Activated CD4-positive, alpha-beta T cell treated with anti-CD3 and anti-CD28 coated beads, Interleukin-2, amount 10 ng/mL, durations not matched to agents 24 days and 14 days (primary cell): ENCODE measurements at regions not wholly inside any gene's neighbourhood (a gene's known extent, or its start where the extent isn't known, plus 50 kb on each side); places are given as distances from the start of the nearest gene placed in this dataset.

Experiments
- DNase-seq: peaks from one replicate; pipeline ENCODE4 v3.0.0; 2022
- H3K27ac Mint-ChIP-seq: one replicate; pipeline ENCODE4 v1.8.0; 2022; ENCODE audit warnings: mild to moderate bottlenecking, mixed read lengths
- H3K27me3 Mint-ChIP-seq: one replicate; pipeline ENCODE4 v1.8.0; 2022; ENCODE audit warnings: mixed read lengths
- H3K36me3 Mint-ChIP-seq: one replicate; pipeline ENCODE4 v1.8.0; 2022; ENCODE audit warnings: low read depth, mild to moderate bottlenecking, mixed read lengths
- H3K4me1 Mint-ChIP-seq: one replicate; pipeline ENCODE4 v1.8.0; 2021; ENCODE audit warnings: mixed read lengths
- H3K4me3 Mint-ChIP-seq: one replicate; pipeline ENCODE4 v1.8.0; 2022; ENCODE audit warnings: mild to moderate bottlenecking, moderate library complexity, mixed read lengths
- H3K9me3 Mint-ChIP-seq: one replicate; pipeline ENCODE4 v1.8.0; 2021; ENCODE audit warnings: mixed read lengths
- intact Hi-C: fragments of 100-400 bp; cut with micrococcal nuclease; formaldehyde crosslinking; loops from one replicate; pipeline ENCODE4 v1.15.1; 2023

DNA sequence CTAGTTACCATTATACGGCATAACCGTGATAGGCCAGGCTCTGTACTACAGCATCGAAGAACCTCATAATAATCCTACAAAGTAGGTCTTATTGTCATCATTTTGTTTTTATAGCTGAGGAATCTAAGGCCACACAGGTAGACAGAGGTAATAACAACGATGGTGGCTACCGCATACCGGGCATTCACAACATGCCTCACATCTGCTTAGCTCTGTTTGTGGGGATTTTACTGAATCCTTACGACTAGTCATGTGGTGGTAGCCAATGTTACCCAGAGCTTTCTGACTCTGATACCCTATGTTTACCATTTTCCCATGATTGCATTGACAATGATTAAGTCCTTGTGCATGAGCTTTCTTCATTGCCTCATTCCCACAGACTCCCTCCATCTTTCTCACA, 269.4 kb downstream of the TCF7L2 start:
- no peak overlapping the region for H3K27ac Mint-ChIP-seq
- H3K4me1 Mint-ChIP-seq = no peaks in the 10 kb centered on the region
- no peaks in the 10 kb centered on the region for H3K9me3 Mint-ChIP-seq
- H3K27me3 Mint-ChIP-seq = peaks cover 28% of the 10 kb centered on the region
- no peak for DNase-seq
- intact Hi-C loops = no loop called here
- peaks cover 1% of the 10 kb centered on the region for H3K36me3 Mint-ChIP-seq
- no peak overlapping the region for H3K4me3 Mint-ChIP-seq

DNA sequence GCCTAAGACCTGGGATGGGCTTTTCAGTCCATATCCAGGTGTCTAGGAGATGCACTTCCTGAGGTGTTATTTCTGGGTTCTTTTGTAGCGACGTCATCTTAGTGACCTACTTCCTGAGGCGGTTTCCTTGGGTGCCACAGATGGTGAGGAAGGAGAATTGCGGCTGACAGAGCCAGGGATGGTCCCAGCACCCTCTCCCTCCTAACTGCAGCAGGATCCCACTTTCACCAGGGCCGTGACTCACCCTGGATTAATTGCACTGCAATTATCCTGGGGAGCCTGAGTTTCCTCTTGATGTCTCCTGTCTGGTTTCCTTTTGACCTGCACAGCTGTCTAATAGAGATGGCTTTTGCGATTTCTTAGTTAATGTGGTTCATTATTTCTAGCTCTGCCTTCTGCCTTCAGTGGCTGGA, 271.7 kb downstream of the TCF7L2 start:
- H3K27ac Mint-ChIP-seq = no peak overlapping the region
- peaks cover 29% of the 10 kb centered on the region for H3K27me3 Mint-ChIP-seq
- intact Hi-C loops = no loop called here
- peaks cover 1% of the 10 kb centered on the region for H3K36me3 Mint-ChIP-seq
- no peak overlapping the region for H3K4me3 Mint-ChIP-seq
- no peaks in the 10 kb centered on the region for H3K9me3 Mint-ChIP-seq
- H3K4me1 Mint-ChIP-seq = peaks cover 7% of the 10 kb centered on the region
- DNase-seq = peak; percentile 42

DNA sequence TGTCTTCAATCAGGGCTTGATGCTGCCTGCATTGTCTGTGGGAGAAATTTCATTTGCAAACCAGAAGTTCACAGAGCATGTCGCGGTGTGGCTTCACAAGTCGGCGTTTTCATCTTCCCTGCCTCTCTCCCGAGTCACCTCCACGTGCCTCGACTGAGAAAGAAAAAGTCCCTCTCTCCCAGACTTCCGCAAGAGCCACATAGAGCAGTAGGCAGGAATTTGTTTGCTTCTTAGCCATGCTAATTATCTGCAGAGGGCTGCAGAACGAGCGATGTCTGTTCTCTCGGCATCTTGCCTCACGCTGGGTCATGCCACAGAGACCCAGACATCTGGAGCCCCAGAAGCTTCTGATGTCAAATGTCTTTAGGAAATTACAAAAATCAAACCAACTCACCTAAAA, 272.2 kb downstream of the TCF7L2 start:
- Mint-ChIP-seq H3K36me3 (peaks cover 1% of the 10 kb centered on the region), H3K4me1 (peaks cover 7% of the 10 kb centered on the region), H3K9me3 (no peaks in the 10 kb centered on the region), H3K27ac (no peak overlapping the region), H3K27me3 (peaks cover 29% of the 10 kb centered on the region), H3K4me3 (no peak overlapping the region)
- no peak for DNase-seq
- intact Hi-C loops = no loop called here

- H3K27ac Mint-ChIP-seq = no peak overlapping the region
- intact Hi-C loops = no loop called here
- H3K36me3 Mint-ChIP-seq = peaks cover 1% of the 10 kb centered on the region
- H3K4me1 Mint-ChIP-seq = peaks cover 7% of the 10 kb centered on the region
- no peak overlapping the region for H3K4me3 Mint-ChIP-seq
- H3K9me3 Mint-ChIP-seq = no peaks in the 10 kb centered on the region
- H3K27me3 Mint-ChIP-seq = peaks cover 26% of the 10 kb centered on the region
- DNase-seq = no peak
Observed at GRCh38 chr10:113225364-113225763, 275.3 kb downstream of the TCF7L2 start.

- Mint-ChIP-seq H3K36me3 (peaks cover 1% of the 10 kb centered on the region), H3K27me3 (peaks cover 26% of the 10 kb centered on the region), H3K4me1 (peaks cover 7% of the 10 kb centered on the region), H3K4me3 (no peak overlapping the region), H3K27ac (no peak overlapping the region), H3K9me3 (no peaks in the 10 kb centered on the region)
- DNase-seq = no peak
- intact Hi-C loops = no loop called here
Observed at GRCh38 chr10:113225903-113226302, 275.9 kb downstream of the TCF7L2 start.

DNA sequence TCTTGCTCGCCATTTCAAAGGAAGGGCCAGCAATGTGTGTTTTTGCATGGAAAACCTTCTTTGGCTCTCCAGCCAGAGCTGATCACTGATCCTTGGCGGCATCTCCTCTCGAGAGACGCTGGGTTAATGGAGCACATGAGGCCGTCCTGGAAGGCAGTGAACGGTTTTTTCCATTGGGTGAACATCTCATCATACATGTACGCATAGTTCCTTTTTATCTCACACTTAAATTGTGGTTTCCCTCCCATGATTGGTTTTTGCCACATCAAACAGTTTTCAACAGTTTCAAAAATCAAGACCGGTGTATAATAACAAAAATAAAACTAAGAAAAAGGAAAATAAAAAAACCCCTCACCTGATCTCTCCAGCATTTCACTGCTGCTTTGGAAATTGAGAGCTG, 276.4 kb downstream of the TCF7L2 start:
- peaks cover 26% of the 10 kb centered on the region for H3K27me3 Mint-ChIP-seq
- H3K9me3 Mint-ChIP-seq = no peaks in the 10 kb centered on the region
- H3K27ac Mint-ChIP-seq = no peak overlapping the region
- peaks cover 7% of the 10 kb centered on the region for H3K4me1 Mint-ChIP-seq
- no peak for DNase-seq
- no peak overlapping the region for H3K4me3 Mint-ChIP-seq
- peaks cover 1% of the 10 kb centered on the region for H3K36me3 Mint-ChIP-seq
- intact Hi-C loops = no loop called here

DNA sequence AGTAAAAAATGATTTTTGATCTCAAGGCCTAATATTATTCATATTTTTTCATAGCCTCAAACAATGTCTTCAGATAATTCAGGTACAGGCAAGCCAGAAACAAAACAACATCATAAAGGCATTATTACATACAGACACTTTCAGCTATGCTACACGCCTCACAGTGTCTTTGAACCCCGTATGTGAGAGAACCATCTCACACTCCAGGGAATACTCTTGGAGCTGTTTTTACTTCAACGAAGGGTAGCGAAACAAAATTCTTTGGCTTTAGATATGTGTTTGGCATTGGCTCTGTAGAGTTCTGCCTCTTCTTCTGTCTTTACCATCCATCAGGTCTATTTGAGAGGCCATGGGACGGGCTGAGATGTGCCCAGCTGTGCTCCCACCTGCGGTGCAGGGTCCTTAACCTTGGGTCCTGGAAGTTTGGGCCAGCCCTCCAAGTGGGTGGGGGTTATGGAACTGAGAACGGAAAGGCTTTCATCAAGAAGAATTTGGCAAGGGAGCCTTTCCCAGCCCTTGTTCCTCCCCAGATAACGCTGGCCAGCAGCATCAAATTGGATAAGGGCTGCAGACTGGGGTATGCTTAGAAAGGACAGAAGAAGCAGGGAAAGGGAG, 276.9 kb downstream of the TCF7L2 start:
- intact Hi-C loops = no loop called here
- Mint-ChIP-seq H3K27ac (no peak overlapping the region), H3K36me3 (peaks cover 1% of the 10 kb centered on the region), H3K4me3 (no peak overlapping the region), H3K27me3 (peaks cover 26% of the 10 kb centered on the region), H3K4me1 (peaks cover 7% of the 10 kb centered on the region), H3K9me3 (no peaks in the 10 kb centered on the region)
- DNase-seq = peak; percentile 50

- Mint-ChIP-seq H3K4me1 (peaks cover 7% of the 10 kb centered on the region), H3K27ac (no peak overlapping the region), H3K4me3 (no peak overlapping the region), H3K36me3 (peaks cover 1% of the 10 kb centered on the region), H3K27me3 (peaks cover 17% of the 10 kb centered on the region), H3K9me3 (no peaks in the 10 kb centered on the region)
- DNase-seq = no peak
- intact Hi-C loops = no loop called here
Observed at GRCh38 chr10:113228530-113228929, 278.5 kb downstream of the TCF7L2 start.

DNA sequence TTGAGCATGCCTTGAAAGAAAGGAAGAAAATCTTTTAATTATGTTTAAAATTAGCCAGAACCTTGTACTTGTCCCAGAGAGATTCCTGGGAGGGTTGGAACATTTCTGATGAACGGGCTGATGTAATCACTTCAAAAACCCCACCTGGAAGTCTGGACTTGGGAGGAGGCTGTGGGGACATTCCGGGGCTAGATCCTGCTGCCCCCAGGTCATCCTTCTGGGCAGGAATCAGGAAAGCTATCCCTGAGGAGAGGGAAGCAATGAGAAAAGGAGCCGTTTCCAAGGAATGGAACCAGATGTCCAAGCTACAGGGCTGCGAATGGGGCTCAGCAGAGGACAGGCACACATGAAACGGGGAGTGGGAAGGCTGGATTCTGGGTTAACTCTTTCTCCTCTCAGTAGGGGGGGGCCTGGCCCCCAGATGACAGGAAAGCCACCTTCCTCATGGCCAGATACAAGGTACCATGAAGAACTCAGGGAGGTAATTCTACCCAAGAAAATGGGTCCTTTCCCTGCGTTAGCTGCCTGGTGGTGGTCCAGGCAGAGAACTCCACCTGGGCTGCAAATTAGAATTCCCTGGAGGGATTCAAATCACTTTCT, 280.1 kb downstream of the TCF7L2 start:
- H3K4me3 Mint-ChIP-seq = no peak overlapping the region
- no peaks in the 10 kb centered on the region for H3K9me3 Mint-ChIP-seq
- intact Hi-C loops = no loop called here
- peaks cover 7% of the 10 kb centered on the region for H3K4me1 Mint-ChIP-seq
- no peaks in the 10 kb centered on the region for H3K36me3 Mint-ChIP-seq
- H3K27ac Mint-ChIP-seq = no peak overlapping the region
- H3K27me3 Mint-ChIP-seq = peaks cover 9% of the 10 kb centered on the region
- DNase-seq = no peak

- DNase-seq = no peak
- peaks cover 4% of the 10 kb centered on the region for H3K27me3 Mint-ChIP-seq
- H3K4me1 Mint-ChIP-seq = no peaks in the 10 kb centered on the region
- intact Hi-C loops = no loop called here
- no peaks in the 10 kb centered on the region for H3K9me3 Mint-ChIP-seq
- no peaks in the 10 kb centered on the region for H3K36me3 Mint-ChIP-seq
- H3K27ac Mint-ChIP-seq = no peak overlapping the region
- no peak overlapping the region for H3K4me3 Mint-ChIP-seq
Observed at GRCh38 chr10:113232928-113233511, 283.0 kb downstream of the TCF7L2 start.

DNA sequence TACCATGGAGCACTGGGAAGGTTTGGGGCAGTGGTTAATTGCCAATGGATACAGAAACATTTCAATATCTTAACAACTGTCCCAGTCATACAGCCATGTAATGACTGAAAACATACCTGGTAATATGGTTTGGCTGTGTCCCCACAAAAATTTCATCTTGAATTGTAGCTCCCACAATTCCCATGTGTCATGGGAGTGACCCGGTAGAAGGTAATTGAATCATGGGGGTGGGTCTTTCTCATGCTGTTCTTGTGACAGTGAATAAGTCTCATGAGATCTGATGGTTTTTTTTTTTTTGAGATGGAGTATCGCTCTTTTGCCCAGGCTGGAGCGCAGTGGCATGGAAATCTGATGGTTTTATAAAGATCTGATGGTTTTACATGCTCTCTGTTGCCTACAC, 284.4 kb downstream of the TCF7L2 start:
- H3K9me3 Mint-ChIP-seq = no peaks in the 10 kb centered on the region
- no peak overlapping the region for H3K4me3 Mint-ChIP-seq
- DNase-seq = no peak
- peaks cover 1% of the 10 kb centered on the region for H3K27me3 Mint-ChIP-seq
- intact Hi-C loops = no loop called here
- H3K27ac Mint-ChIP-seq = no peak overlapping the region
- H3K4me1 Mint-ChIP-seq = no peaks in the 10 kb centered on the region
- no peaks in the 10 kb centered on the region for H3K36me3 Mint-ChIP-seq

DNA sequence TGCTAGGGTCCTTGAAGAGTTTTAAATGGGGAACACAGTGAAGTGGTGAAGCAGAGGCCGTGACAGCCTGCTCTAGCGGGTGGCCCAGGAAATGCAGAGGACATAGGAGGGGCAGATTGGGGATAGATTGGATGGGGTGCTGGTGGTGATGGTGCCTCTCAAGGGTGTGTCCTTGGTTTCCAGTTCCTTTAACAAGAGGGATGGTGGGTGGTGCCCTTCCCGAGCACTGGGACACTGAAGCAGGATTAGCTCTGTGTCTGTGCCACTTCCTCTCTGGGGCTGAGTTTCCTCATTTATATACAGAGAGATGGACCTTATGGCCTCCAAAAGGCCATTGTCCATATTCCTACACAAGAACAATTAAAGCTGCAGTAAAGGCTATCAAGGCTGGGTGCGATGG, 285.5 kb downstream of the TCF7L2 start:
- DNase-seq = no peak
- Mint-ChIP-seq H3K36me3 (no peaks in the 10 kb centered on the region), H3K4me1 (no peaks in the 10 kb centered on the region), H3K4me3 (no peak overlapping the region), H3K9me3 (no peaks in the 10 kb centered on the region), H3K27ac (no peak overlapping the region), H3K27me3 (peaks cover 7% of the 10 kb centered on the region)
- intact Hi-C loops = no loop called here

- H3K27ac Mint-ChIP-seq = no peak overlapping the region
- DNase-seq = no peak
- H3K4me3 Mint-ChIP-seq = no peak overlapping the region
- intact Hi-C loops = no loop called here
- no peaks in the 10 kb centered on the region for H3K9me3 Mint-ChIP-seq
- no peaks in the 10 kb centered on the region for H3K36me3 Mint-ChIP-seq
- no peaks in the 10 kb centered on the region for H3K4me1 Mint-ChIP-seq
- peaks cover 8% of the 10 kb centered on the region for H3K27me3 Mint-ChIP-seq
Observed at GRCh38 chr10:113236998-113237397, 287.0 kb downstream of the TCF7L2 start.

DNA sequence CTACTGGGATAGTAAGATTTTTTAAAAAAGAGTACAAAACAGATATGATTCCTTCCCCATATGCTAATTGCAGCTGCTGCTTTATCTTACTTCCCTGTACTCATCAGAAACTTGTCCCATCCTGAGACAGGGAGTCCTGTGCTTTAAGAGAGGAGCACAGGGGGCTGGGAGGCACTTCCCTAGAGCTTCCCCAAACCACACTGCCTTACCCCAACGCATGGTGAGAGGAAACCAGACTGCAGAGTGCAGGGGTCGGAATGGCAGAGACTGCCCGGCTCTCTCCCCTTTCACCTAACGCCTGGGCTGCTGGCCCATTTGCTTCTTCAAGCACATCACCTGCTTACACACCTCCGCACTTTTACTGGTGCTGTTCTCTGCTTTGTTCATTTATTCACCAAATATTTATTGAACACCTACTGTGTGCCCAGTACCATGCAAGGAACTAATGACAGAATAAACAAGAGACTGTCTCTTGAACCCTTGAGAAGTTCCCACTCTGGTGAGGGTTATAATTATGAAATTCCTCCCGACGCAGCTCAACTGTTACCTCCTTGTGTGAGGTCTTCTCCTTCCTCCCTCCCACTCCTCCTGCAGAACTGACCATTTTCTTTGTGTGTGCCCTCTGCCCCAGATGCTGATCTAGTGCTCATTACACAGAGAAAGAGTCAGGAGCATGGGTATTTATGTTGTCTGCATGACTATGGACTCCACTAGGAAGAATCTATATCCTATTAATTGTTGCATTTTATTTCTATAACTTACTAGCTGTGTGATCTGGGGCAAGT, 289.7 kb downstream of the TCF7L2 start:
- H3K36me3 Mint-ChIP-seq = no peaks in the 10 kb centered on the region
- DNase-seq = no peak
- intact Hi-C loops = no loop called here
- H3K27me3 Mint-ChIP-seq = peaks cover 10% of the 10 kb centered on the region
- H3K4me3 Mint-ChIP-seq = no peak overlapping the region
- H3K27ac Mint-ChIP-seq = peak overlapping the region; percentile 35
- no peaks in the 10 kb centered on the region for H3K4me1 Mint-ChIP-seq
- no peaks in the 10 kb centered on the region for H3K9me3 Mint-ChIP-seq
